Neural cell (in vitro differentiated cells): ENCODE measurements at regions not wholly inside any gene's neighbourhood (a gene's known extent, or its start where the extent isn't known, plus 50 kb on each side); places are given as distances from the start of the nearest gene placed in this dataset.

ENCODE experiments used
- H2AFZ ChIP-seq: fragments of 200-600, 300-800 bp; sonication (generic), shearing (Covaris generic); 2 replicates; pipeline ENCODE4 v1.6.0; 2014; ENCODE audit warnings: low read depth, mild to moderate bottlenecking, antibody characterized with exemption, low read length, moderate library complexity
- H3F3A ChIP-seq: fragments of 200-600 bp; shearing (Covaris generic); 2 replicates; pipeline ENCODE4 v1.6.1; 2016; ENCODE audit warnings: mild to moderate bottlenecking, moderate library complexity, mixed read lengths, antibody characterized with exemption, low read length; ENCODE audit not compliant: insufficient read depth, poor library complexity, severe bottlenecking
- H3K27ac ChIP-seq: fragments of 200-600, 300-800 bp; sonication (generic), shearing (Covaris generic); 2 replicates; pipeline ENCODE4 v1.5.1; 2014; ENCODE audit warnings: mild to moderate bottlenecking, low read length, moderate library complexity
- H3K27me3 ChIP-seq: fragments of 300-800, 200-600 bp; sonication (generic), shearing (Covaris generic); 2 replicates; pipeline ENCODE4 v1.6.0; 2014; ENCODE audit warnings: mild to moderate bottlenecking, low read depth, low read length, moderate library complexity; ENCODE audit not compliant: insufficient read depth
- H3K36me3 ChIP-seq: fragments of 300-800, 200-600 bp; sonication (generic), shearing (Covaris generic); 2 replicates; pipeline ENCODE4 v1.5.1; 2014; ENCODE audit warnings: mild to moderate bottlenecking, antibody characterized with exemption, low read length, moderate library complexity; ENCODE audit not compliant: insufficient read depth
- H3K4me2 ChIP-seq: fragments of 300-800, 200-600 bp; sonication (generic), shearing (Covaris generic); 2 replicates; pipeline ENCODE4 v1.6.0; 2014; ENCODE audit warnings: mild to moderate bottlenecking, low read length
- H3K4me3 ChIP-seq: fragments of 300-800, 200-600 bp; sonication (generic), shearing (Covaris generic); 2 replicates; pipeline ENCODE4 v1.5.1; 2014; ENCODE audit warnings: mild to moderate bottlenecking, low read length, moderate library complexity
- H3K79me2 ChIP-seq: fragments of 200-600 bp; shearing (Covaris generic); replicated peaks from 2 replicates; pipeline ENCODE4 v1.6.0; 2014; ENCODE audit warnings: mild to moderate bottlenecking, low read length, moderate library complexity; ENCODE audit not compliant: insufficient read depth
- H3K9ac ChIP-seq: fragments of 300-800, 200-600 bp; sonication (generic), shearing (Covaris generic); 2 replicates; pipeline ENCODE4 v1.6.1; 2016; ENCODE audit warnings: mild to moderate bottlenecking, low read length, mixed read lengths
- H3K9me2 ChIP-seq: fragments of 200-600 bp; shearing (Covaris generic); 2 replicates; pipeline ENCODE4 v1.6.1; 2016; ENCODE audit warnings: mild to moderate bottlenecking, low read length, mixed read lengths; ENCODE audit not compliant: insufficient read depth
- H3K9me3 ChIP-seq: fragments of 200-600, 300-800 bp; sonication (generic), shearing (Covaris generic); 2 replicates; pipeline ENCODE4 v1.6.1; 2016; ENCODE audit warnings: mild to moderate bottlenecking, mixed run types, low read length, moderate library complexity, mixed read lengths
- H4K20me1 ChIP-seq: fragments of 200-600 bp; shearing (Covaris generic); 2 replicates; pipeline ENCODE4 v1.6.1; 2016; ENCODE audit warnings: mild to moderate bottlenecking, mixed run types; ENCODE audit not compliant: insufficient read depth
- EP300 ChIP-seq: fragments of 450-650 bp; conservative IDR thresholded peaks from 2 replicates; pipeline ENCODE4 v1.6.1; 2014; ENCODE audit warnings: antibody characterized with exemption, mild to moderate bottlenecking, moderate library complexity; ENCODE audit not compliant: poor library complexity, severe bottlenecking
- EZH2 ChIP-seq: fragments of 200-600, 300-800 bp; shearing (Covaris generic), sonication (generic); IDR thresholded peaks from 2 replicates; pipeline ENCODE4 v1.6.1; 2014; ENCODE audit warnings: antibody characterized with exemption, low read length, borderline replicate concordance, mild to moderate bottlenecking; ENCODE audit not compliant: insufficient read depth, poor library complexity, severe bottlenecking
- MXI1 ChIP-seq: fragments of 450-650 bp; conservative IDR thresholded peaks from 2 replicates; pipeline ENCODE4 v1.6.1; 2014; ENCODE audit warnings: antibody characterized with exemption, mild to moderate bottlenecking; ENCODE audit not compliant: poor library complexity, severe bottlenecking
- POLR2AphosphoS5 ChIP-seq: IDR thresholded peaks from 2 replicates; pipeline ENCODE4 v1.6.1; 2012
- RAD21 ChIP-seq: fragments of 450-650 bp; conservative IDR thresholded peaks from 2 replicates; pipeline ENCODE4 v1.6.1; 2014; ENCODE audit warnings: antibody characterized with exemption, mild to moderate bottlenecking, moderate library complexity
- SMC3 ChIP-seq: fragments of 450-650 bp; conservative IDR thresholded peaks from 2 replicates; pipeline ENCODE4 v1.6.1; 2014; ENCODE audit warnings: antibody characterized with exemption, mild to moderate bottlenecking, moderate library complexity; ENCODE audit not compliant: poor library complexity
- TAF1 ChIP-seq: IDR thresholded peaks from 2 replicates; pipeline ENCODE4 v1.6.1; 2012; ENCODE audit warnings: low read depth
- TF ChIP-seq, protein P1 (sequence below): IDR thresholded peaks from 2 replicates; pipeline ENCODE4 v1.6.1; 2012; ENCODE audit warnings: borderline replicate concordance
- TF ChIP-seq, protein P2 (sequence below): fragments of 450-650 bp; IDR thresholded peaks from 2 replicates; pipeline ENCODE4 v1.5.1; 2014; ENCODE audit warnings: antibody characterized with exemption, mild to moderate bottlenecking, moderate library complexity; ENCODE audit not compliant: poor library complexity, severe bottlenecking

DNA sequence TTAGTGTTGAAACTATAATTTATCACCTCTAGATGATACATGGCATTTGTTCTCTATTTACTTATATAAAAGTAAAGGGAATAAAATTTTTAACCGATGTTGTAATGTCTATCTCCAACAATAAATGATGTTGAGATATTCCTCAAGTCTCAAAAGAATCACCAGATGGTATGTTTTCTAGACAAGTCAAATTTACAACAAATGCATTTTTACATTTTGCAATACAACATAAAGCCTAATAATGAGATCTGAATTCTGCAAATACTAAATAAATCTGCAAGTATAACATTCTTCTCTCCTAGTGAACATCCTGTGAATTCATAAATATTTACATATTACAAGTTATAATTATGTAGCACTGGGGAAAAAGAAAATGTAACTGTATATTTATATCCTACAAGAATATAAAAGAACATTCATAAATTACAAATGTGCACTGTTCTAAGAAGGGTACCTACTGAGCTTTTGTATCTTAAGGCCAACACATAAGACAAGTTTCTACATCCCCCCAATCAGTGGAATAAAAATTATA, 1504.4 kb upstream of the ZEB2 start:
- Histone ChIP-seq H3K9ac (no peak overlapping the region), H3K27me3 (no peaks in the 10 kb centered on the region), H2AFZ (no peak overlapping the region), H3K36me3 (no peaks in the 10 kb centered on the region), H3K9me3 (no peaks in the 10 kb centered on the region), H3K9me2 (no peaks in the 10 kb centered on the region), H4K20me1 (no peaks in the 10 kb centered on the region), H3F3A (no peaks in the 10 kb centered on the region), H3K79me2 (no peaks in the 10 kb centered on the region), H3K27ac (no peak overlapping the region), H3K4me2 (no peak overlapping the region), H3K4me3 (no peak overlapping the region)
- TF ChIP-seq MXI1 = no peak
- TF ChIP-seq EZH2 = no peak
- no peak for TF ChIP-seq EP300
- TF ChIP-seq, protein P1, sequence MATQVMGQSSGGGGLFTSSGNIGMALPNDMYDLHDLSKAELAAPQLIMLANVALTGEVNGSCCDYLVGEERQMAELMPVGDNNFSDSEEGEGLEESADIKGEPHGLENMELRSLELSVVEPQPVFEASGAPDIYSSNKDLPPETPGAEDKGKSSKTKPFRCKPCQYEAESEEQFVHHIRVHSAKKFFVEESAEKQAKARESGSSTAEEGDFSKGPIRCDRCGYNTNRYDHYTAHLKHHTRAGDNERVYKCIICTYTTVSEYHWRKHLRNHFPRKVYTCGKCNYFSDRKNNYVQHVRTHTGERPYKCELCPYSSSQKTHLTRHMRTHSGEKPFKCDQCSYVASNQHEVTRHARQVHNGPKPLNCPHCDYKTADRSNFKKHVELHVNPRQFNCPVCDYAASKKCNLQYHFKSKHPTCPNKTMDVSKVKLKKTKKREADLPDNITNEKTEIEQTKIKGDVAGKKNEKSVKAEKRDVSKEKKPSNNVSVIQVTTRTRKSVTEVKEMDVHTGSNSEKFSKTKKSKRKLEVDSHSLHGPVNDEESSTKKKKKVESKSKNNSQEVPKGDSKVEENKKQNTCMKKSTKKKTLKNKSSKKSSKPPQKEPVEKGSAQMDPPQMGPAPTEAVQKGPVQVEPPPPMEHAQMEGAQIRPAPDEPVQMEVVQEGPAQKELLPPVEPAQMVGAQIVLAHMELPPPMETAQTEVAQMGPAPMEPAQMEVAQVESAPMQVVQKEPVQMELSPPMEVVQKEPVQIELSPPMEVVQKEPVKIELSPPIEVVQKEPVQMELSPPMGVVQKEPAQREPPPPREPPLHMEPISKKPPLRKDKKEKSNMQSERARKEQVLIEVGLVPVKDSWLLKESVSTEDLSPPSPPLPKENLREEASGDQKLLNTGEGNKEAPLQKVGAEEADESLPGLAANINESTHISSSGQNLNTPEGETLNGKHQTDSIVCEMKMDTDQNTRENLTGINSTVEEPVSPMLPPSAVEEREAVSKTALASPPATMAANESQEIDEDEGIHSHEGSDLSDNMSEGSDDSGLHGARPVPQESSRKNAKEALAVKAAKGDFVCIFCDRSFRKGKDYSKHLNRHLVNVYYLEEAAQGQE = no peak
- TF ChIP-seq TAF1 = no peak
- TF ChIP-seq POLR2AphosphoS5 = no peak
- no peak for TF ChIP-seq SMC3
- TF ChIP-seq, protein P2, sequence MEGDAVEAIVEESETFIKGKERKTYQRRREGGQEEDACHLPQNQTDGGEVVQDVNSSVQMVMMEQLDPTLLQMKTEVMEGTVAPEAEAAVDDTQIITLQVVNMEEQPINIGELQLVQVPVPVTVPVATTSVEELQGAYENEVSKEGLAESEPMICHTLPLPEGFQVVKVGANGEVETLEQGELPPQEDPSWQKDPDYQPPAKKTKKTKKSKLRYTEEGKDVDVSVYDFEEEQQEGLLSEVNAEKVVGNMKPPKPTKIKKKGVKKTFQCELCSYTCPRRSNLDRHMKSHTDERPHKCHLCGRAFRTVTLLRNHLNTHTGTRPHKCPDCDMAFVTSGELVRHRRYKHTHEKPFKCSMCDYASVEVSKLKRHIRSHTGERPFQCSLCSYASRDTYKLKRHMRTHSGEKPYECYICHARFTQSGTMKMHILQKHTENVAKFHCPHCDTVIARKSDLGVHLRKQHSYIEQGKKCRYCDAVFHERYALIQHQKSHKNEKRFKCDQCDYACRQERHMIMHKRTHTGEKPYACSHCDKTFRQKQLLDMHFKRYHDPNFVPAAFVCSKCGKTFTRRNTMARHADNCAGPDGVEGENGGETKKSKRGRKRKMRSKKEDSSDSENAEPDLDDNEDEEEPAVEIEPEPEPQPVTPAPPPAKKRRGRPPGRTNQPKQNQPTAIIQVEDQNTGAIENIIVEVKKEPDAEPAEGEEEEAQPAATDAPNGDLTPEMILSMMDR = no peak

DNA sequence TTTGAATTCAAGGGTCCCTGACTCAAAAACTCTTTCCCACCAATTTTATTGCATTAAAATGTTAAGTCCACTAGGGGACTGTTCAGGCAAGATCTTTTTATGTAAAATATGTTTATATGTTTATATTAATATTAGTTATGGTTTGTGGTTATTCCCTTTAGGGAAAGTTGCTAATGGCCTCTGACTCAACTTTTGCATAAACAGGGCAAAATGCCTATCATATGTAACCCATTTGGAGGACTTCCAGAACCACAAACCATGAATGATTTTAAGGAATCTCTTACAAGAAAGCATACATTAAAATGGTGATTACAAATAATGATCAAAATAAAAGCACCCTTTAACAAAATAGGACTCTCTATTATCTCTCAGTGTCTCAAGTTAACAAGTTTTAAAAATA, 1484.5 kb upstream of the ZEB2 start:
- Histone ChIP-seq H3K4me3 (no peak overlapping the region), H3K36me3 (no peaks in the 10 kb centered on the region), H3K4me2 (no peak overlapping the region), H3K9me2 (no peaks in the 10 kb centered on the region), H4K20me1 (no peaks in the 10 kb centered on the region), H2AFZ (no peak overlapping the region), H3K79me2 (no peaks in the 10 kb centered on the region), H3F3A (no peaks in the 10 kb centered on the region), H3K27ac (no peak overlapping the region), H3K9ac (no peak overlapping the region), H3K9me3 (no peaks in the 10 kb centered on the region), H3K27me3 (no peaks in the 10 kb centered on the region)
- TF ChIP-seq, protein P2 = no peak
- TF ChIP-seq MXI1 = no peak
- TF ChIP-seq POLR2AphosphoS5 = no peak
- TF ChIP-seq SMC3 = no peak
- TF ChIP-seq TAF1 = no peak
- TF ChIP-seq, protein P1 = no peak
- TF ChIP-seq RAD21 = no peak
- no peak for TF ChIP-seq EZH2
- TF ChIP-seq EP300 = no peak
